SU-DHL-6 (cell line): ENCODE measurements at regions not wholly inside any gene's neighbourhood (a gene's known extent, or its start where the extent isn't known, plus 50 kb on each side); places are given as distances from the start of the nearest gene placed in this dataset.

Source experiments
- H2AFZ ChIP-seq: fragments of 200-600 bp; sonication (generic); 2 replicates; pipeline ENCODE4 v1.6.1; 2014; ENCODE audit warnings: low read depth, mild to moderate bottlenecking, moderate library complexity, mixed read lengths, antibody characterized with exemption, low read length; ENCODE audit not compliant: severe bottlenecking
- H3F3A ChIP-seq: fragments of 200-600 bp; shearing (Covaris generic); 2 replicates; pipeline ENCODE4 v1.6.0; 2016; ENCODE audit warnings: antibody characterized with exemption, mild to moderate bottlenecking; ENCODE audit not compliant: insufficient read depth
- H3K27ac ChIP-seq: fragments of 200-600 bp; sonication (generic); 2 replicates; pipeline ENCODE4 v1.5.1; 2016; ENCODE audit warnings: low read depth, mild to moderate bottlenecking, low read length, moderate library complexity, mixed read lengths
- H3K27me3 ChIP-seq: fragments of 200-600 bp; sonication (generic), shearing (Covaris generic); 2 replicates; pipeline ENCODE4 v1.6.0; 2014; ENCODE audit warnings: mild to moderate bottlenecking, low read length
- H3K36me3 ChIP-seq: fragments of 200-600 bp; sonication (generic); 2 replicates; pipeline ENCODE4 v1.6.1; 2014; ENCODE audit warnings: mild to moderate bottlenecking, low read length, mixed read lengths
- H3K4me2 ChIP-seq: fragments of 300-600, 200-600 bp; shearing (Covaris generic), sonication (generic); 2 replicates; pipeline ENCODE4 v1.6.0; 2014; ENCODE audit warnings: low read length, low read depth, mild to moderate bottlenecking; ENCODE audit not compliant: poor library complexity, severe bottlenecking
- H3K4me3 ChIP-seq: fragments of 200-600 bp; sonication (generic); 2 replicates; pipeline ENCODE4 v1.5.1; 2014; ENCODE audit warnings: antibody characterized with exemption, low read length, mild to moderate bottlenecking, mixed read lengths; ENCODE audit not compliant: insufficient read depth, poor library complexity, severe bottlenecking
- H3K79me2 ChIP-seq: fragments of 200-600 bp; sonication (generic); 2 replicates; pipeline ENCODE4 v1.6.1; 2014; ENCODE audit warnings: mild to moderate bottlenecking, low read length, moderate library complexity; ENCODE audit not compliant: insufficient read depth
- H3K9ac ChIP-seq: fragments of 200-600 bp; sonication (generic); 2 replicates; pipeline ENCODE4 v1.7.0; 2014; ENCODE audit warnings: mild to moderate bottlenecking, low read length
- H3K9me2 ChIP-seq: fragments of 200-600 bp; sonication (generic); replicated peaks from 2 replicates; pipeline ENCODE4 v1.6.1; 2014; ENCODE audit warnings: low read length; ENCODE audit not compliant: insufficient read depth
- H3K9me3 ChIP-seq: fragments of 200-600 bp; sonication (generic); 2 replicates; pipeline ENCODE4 v1.6.1; 2014; ENCODE audit warnings: low read length, mixed read lengths; ENCODE audit not compliant: insufficient read depth
- H4K20me1 ChIP-seq: fragments of 200-600 bp; sonication (generic); 2 replicates; pipeline ENCODE4 v1.6.1; 2014; ENCODE audit warnings: low read depth, mild to moderate bottlenecking, antibody characterized with exemption, low read length, moderate library complexity, mixed read lengths
- CTCF ChIP-seq: fragments of 200-600 bp; sonication (generic); IDR thresholded peaks from one replicate; pipeline ENCODE4 v1.5.1; 2017; ENCODE audit warnings: antibody characterized with exemption, mild to moderate bottlenecking, low read length, moderate library complexity; ENCODE audit not compliant: insufficient read depth, poor library complexity, severe bottlenecking
- EZH2phosphoT487 ChIP-seq: fragments of 200-600 bp; sonication (generic), shearing (Covaris generic); conservative IDR thresholded peaks from 2 replicates; pipeline ENCODE4 v1.6.1; 2018; ENCODE audit warnings: mild to moderate bottlenecking, antibody characterized with exemption, low read length, moderate library complexity, mixed read lengths

DNA sequence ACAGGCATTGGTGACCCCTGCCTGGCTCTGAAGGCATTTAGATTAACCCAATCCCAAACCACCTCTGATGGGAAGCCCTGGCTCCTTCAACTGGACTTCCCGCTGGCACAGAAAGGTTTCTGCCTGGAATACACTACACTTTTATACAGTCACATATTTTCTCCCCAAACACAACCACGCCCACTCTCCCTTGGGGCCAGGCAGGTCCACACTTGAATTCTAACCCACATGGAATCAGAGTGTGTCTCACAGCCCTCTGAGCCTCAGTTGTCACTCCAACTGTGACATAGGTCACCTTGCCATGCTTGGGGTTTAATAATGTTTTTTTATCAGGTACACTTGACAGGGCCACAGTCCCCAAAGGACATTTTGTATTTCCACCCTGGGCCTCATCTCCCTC is 368.6 kb downstream of the BCL11B start:
- Histone ChIP-seq H3K9ac (no peak overlapping the region), H3K9me3 (no peaks in the 10 kb centered on the region), H3K9me2 (no peaks in the 10 kb centered on the region), H3K27ac (no peak overlapping the region), H3K4me2 (no peak overlapping the region), H3K79me2 (no peaks in the 10 kb centered on the region), H3F3A (no peaks in the 10 kb centered on the region), H4K20me1 (no peaks in the 10 kb centered on the region), H2AFZ (no peak overlapping the region), H3K27me3 (no peaks in the 10 kb centered on the region), H3K36me3 (no peaks in the 10 kb centered on the region), H3K4me3 (no peak overlapping the region)
- TF ChIP-seq CTCF (no peak), EZH2phosphoT487 (no peak)

DNA sequence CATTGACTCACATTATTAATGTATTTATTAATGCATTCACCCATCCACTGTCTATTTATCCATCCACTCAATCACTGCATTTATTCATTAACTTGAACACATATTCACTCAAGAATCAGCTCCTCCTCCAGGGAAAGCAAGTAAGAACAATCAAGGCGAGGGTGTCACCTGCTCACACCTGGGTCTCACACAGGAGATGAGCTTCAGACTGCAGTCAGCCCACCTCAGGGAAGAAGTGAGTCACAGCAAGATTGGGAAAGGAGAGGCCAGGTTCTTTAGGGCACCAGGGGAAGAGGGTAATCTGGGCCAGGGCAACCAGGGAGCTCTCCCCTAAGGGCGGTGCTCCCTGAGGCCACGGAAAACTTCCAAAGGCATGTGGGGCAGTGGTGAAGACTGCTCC is 367.3 kb downstream of the BCL11B start:
- TF ChIP-seq CTCF, result no peak

GRCh38 chr14:98906123-98906995 is 365.6 kb downstream of the BCL11B start:
- no peaks in the 10 kb centered on the region for H3K79me2 ChIP-seq
- H4K20me1 ChIP-seq, result no peaks in the 10 kb centered on the region
- H3K4me3 ChIP-seq, result no peak overlapping the region
- no peaks in the 10 kb centered on the region for H3K27me3 ChIP-seq
- H3F3A ChIP-seq, result no peaks in the 10 kb centered on the region
- TF ChIP-seq EZH2phosphoT487 (no peak), CTCF (no peak)
- H3K27ac ChIP-seq, result no peak overlapping the region
- no peak overlapping the region for H2AFZ ChIP-seq
- H3K4me2 ChIP-seq, result no peak overlapping the region
- no peak overlapping the region for H3K9ac ChIP-seq
- H3K9me3 ChIP-seq, result no peaks in the 10 kb centered on the region
- no peaks in the 10 kb centered on the region for H3K9me2 ChIP-seq
- H3K36me3 ChIP-seq, result no peaks in the 10 kb centered on the region

More for the DNA sequence above, 367.3 kb downstream of the BCL11B start:
- no peaks in the 10 kb centered on the region for H3F3A ChIP-seq
- H3K79me2 ChIP-seq, result no peaks in the 10 kb centered on the region
- no peaks in the 10 kb centered on the region for H3K9me3 ChIP-seq
- H3K27me3 ChIP-seq, result no peaks in the 10 kb centered on the region
- no peaks in the 10 kb centered on the region for H4K20me1 ChIP-seq
- no peaks in the 10 kb centered on the region for H3K9me2 ChIP-seq
- H2AFZ ChIP-seq, result no peak overlapping the region
- H3K9ac ChIP-seq, result no peak overlapping the region
- H3K27ac ChIP-seq, result no peak overlapping the region
- H3K36me3 ChIP-seq, result no peaks in the 10 kb centered on the region
- H3K4me2 ChIP-seq, result no peak overlapping the region
- H3K4me3 ChIP-seq, result no peak overlapping the region
